CD14-positive monocyte (primary cell): ENCODE measurements at regions not wholly inside any gene's neighbourhood (a gene's known extent, or its start where the extent isn't known, plus 50 kb on each side); places are given as distances from the start of the nearest gene placed in this dataset.

Experiments
- DNase-seq, 3 donors: peaks; one replicate each; pipeline ENCODE4 v3.0.0-alpha.2; 2011 to 2022
- H2AFZ ChIP-seq: 2 replicates; pipeline ENCODE4 v1.6.0; 2012; ENCODE audit warnings: mild to moderate bottlenecking, low read depth, low read length, inconsistent platforms; ENCODE audit not compliant: insufficient read depth, poor library complexity, severe bottlenecking
- H3K27ac ChIP-seq, 2 donors: 1 replicate in 1 of 2; 2 replicates in 1 of 2; pipeline ENCODE4 v1.5.1; 2012 to 2013; ENCODE audit warnings: low read length in 2 of 2, control low read depth in 1 of 2, inconsistent platforms in 1 of 2, low read depth in 1 of 2, mild to moderate bottlenecking in 1 of 2
- H3K27me3 ChIP-seq, 2 donors: one replicate each; pipeline versions ENCODE4 v1.6.0 to v1.6.1; 2011 to 2013; ENCODE audit warnings: low read length in 2 of 2; ENCODE audit not compliant: control insufficient read depth in 2 of 2, insufficient read depth in 2 of 2
- H3K36me3 ChIP-seq, 2 donors: replicated peaks in 1 of 2; 1 replicate in 1 of 2; 2 replicates in 1 of 2; pipeline versions ENCODE4 v1.5.1 to v1.6.1; 2012 to 2013; ENCODE audit warnings: low read length in 2 of 2, control low read depth in 1 of 2, inconsistent platforms in 1 of 2, mild to moderate bottlenecking in 1 of 2; ENCODE audit not compliant: insufficient read depth in 2 of 2, control insufficient read depth in 1 of 2
- H3K4me1 ChIP-seq, 2 donors: 1 replicate in 1 of 2; 2 replicates in 1 of 2; pipeline versions ENCODE4 v1.5.1 to v1.6.1; 2012 to 2013; ENCODE audit warnings: low read length in 2 of 2, control low read depth in 1 of 2, inconsistent platforms in 1 of 2, mild to moderate bottlenecking in 1 of 2, moderate library complexity in 1 of 2; ENCODE audit not compliant: insufficient read depth in 2 of 2, control insufficient read depth in 1 of 2
- H3K4me2 ChIP-seq: replicated peaks from 2 replicates; pipeline ENCODE3; 2012; ENCODE audit warnings: low read length, moderate library complexity, mild to moderate bottlenecking; ENCODE audit not compliant: poor library complexity, severe bottlenecking; ENCODE audit errors: extremely low read depth
- H3K4me3 ChIP-seq, 3 experiments: fragments of 200-600 bp in 1 of 3; sonication (generic) in 1 of 3; replicated peaks in 1 of 3; 1 replicate in 2 of 3; 2 replicates in 1 of 3; pipeline ENCODE4 v1.5.1; 2011 to 2013; ENCODE audit warnings: low read length in 3 of 3, mild to moderate bottlenecking in 3 of 3, control low read depth in 2 of 3, low read depth in 2 of 3, inconsistent platforms in 1 of 3, moderate library complexity in 1 of 3
- H3K79me2 ChIP-seq: 2 replicates; pipeline ENCODE4 v1.6.0; 2012; ENCODE audit warnings: mild to moderate bottlenecking, control low read depth, inconsistent platforms, low read length, moderate library complexity; ENCODE audit not compliant: insufficient read depth
- H3K9ac ChIP-seq: 2 replicates; pipeline ENCODE4 v1.6.0; 2017; ENCODE audit warnings: low read length, mild to moderate bottlenecking; ENCODE audit not compliant: insufficient read depth, poor library complexity, severe bottlenecking
- H3K9me3 ChIP-seq, 2 donors: replicated peaks in 1 of 2; 1 replicate in 1 of 2; 2 replicates in 1 of 2; pipeline versions ENCODE4 v1.5.1 to v1.6.1; 2012 to 2013; ENCODE audit warnings: low read length in 2 of 2, control low read depth in 1 of 2; ENCODE audit not compliant: control insufficient read depth in 1 of 2, insufficient read depth in 1 of 2
- H4K20me1 ChIP-seq: 2 replicates; pipeline ENCODE4 v1.6.0; 2012; ENCODE audit warnings: mild to moderate bottlenecking, low read length, control low read depth, moderate library complexity; ENCODE audit not compliant: insufficient read depth
- H3K27ac Mint-ChIP-seq, 7 donors: one replicate each; pipeline ENCODE4 v1.8.0; 2020; ENCODE audit warnings: mild to moderate bottlenecking in 7 of 7, mixed read lengths in 7 of 7, moderate library complexity in 6 of 7, inconsistent platforms in 2 of 7
- H3K27me3 Mint-ChIP-seq, 3 donors: one replicate each; pipeline ENCODE4 v1.8.0; 2021 to 2022; ENCODE audit warnings: low read depth in 3 of 3, mild to moderate bottlenecking in 3 of 3, mixed read lengths in 3 of 3, moderate library complexity in 3 of 3, inconsistent platforms in 1 of 3
- H3K36me3 Mint-ChIP-seq, 2 donors: one replicate each; pipeline ENCODE4 v1.8.0; 2020; ENCODE audit warnings: mixed read lengths in 2 of 2, inconsistent platforms in 1 of 2, mild to moderate bottlenecking in 1 of 2
- H3K4me1 Mint-ChIP-seq: one replicate; pipeline ENCODE4 v1.8.0; 2020; ENCODE audit warnings: mild to moderate bottlenecking, mixed read lengths
- H3K4me3 Mint-ChIP-seq, 2 donors: one replicate each; pipeline ENCODE4 v1.8.0; 2020; ENCODE audit warnings: mild to moderate bottlenecking in 2 of 2, mixed read lengths in 2 of 2, moderate library complexity in 1 of 2
- H3K9me3 Mint-ChIP-seq, 7 donors: one replicate each; pipeline ENCODE4 v1.8.0; 2020 to 2022; ENCODE audit warnings: mixed read lengths in 7 of 7, mild to moderate bottlenecking in 6 of 7, moderate library complexity in 6 of 7, inconsistent platforms in 2 of 7
- WGBS: methylation state at CpG from one replicate; pipeline ENCODE4 v1.1.5; 2013; ENCODE audit warnings: missing lambda C conversion rate; ENCODE audit not compliant: insufficient coverage; 5-methylcytosine and 5-hydroxymethylcytosine counted together
- intact Hi-C, 2 donors: fragments of 100-400 bp; cut with micrococcal nuclease; formaldehyde crosslinking; loops; one replicate each; pipeline versions ENCODE4 v1.15.0 to v1.15.1; 2023
- TF ChIP-seq, protein P1 (sequence below): fragments of 200-600 bp; IDR thresholded peaks from one replicate; pipeline ENCODE4 v1.8.0; 2022; ENCODE audit warnings: antibody characterized with exemption, mild to moderate bottlenecking

GRCh38 chr11:82557274-82557673 lies 176.4 kb downstream of the FAM181B start:
- no peaks in the 10 kb centered on the region for H4K20me1 ChIP-seq
- H3K27ac Mint-ChIP-seq: peak overlapping the region in 3 of 7 donors; percentile 18 to 55 (median 24)
- WGBS: 3% methylated on average over 3 of the region's 4 CpGs

GRCh38 chr11:82556210-82556609 lies 177.5 kb downstream of the FAM181B start:
- Mint-ChIP-seq H3K27ac (no peak overlapping the region), H3K4me3 (no peak overlapping the region), H3K36me3 (no peaks in the 10 kb centered on the region), H3K4me1 (peaks cover 28% of the 10 kb centered on the region), H3K27me3 (peaks cover 0 to 8% (median 1%) of the 10 kb centered on the region in 3 donors), H3K9me3 (peaks cover 0 to 3% (median 0%) of the 10 kb centered on the region in 7 donors)
- H3K36me3 ChIP-seq: no peaks in the 10 kb centered on the region
- no peak overlapping the region for H2AFZ ChIP-seq
- TF ChIP-seq, protein P1, sequence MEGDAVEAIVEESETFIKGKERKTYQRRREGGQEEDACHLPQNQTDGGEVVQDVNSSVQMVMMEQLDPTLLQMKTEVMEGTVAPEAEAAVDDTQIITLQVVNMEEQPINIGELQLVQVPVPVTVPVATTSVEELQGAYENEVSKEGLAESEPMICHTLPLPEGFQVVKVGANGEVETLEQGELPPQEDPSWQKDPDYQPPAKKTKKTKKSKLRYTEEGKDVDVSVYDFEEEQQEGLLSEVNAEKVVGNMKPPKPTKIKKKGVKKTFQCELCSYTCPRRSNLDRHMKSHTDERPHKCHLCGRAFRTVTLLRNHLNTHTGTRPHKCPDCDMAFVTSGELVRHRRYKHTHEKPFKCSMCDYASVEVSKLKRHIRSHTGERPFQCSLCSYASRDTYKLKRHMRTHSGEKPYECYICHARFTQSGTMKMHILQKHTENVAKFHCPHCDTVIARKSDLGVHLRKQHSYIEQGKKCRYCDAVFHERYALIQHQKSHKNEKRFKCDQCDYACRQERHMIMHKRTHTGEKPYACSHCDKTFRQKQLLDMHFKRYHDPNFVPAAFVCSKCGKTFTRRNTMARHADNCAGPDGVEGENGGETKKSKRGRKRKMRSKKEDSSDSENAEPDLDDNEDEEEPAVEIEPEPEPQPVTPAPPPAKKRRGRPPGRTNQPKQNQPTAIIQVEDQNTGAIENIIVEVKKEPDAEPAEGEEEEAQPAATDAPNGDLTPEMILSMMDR: no peak
- no peaks in the 10 kb centered on the region for H4K20me1 ChIP-seq
- no peak overlapping the region for H3K27ac ChIP-seq
- no peak for DNase-seq
- intact Hi-C loops: no loop called here
- no peaks in the 10 kb centered on the region for H3K79me2 ChIP-seq
- H3K4me3 ChIP-seq: no peak overlapping the region
- no peaks in the 10 kb centered on the region for H3K9me3 ChIP-seq
- no peaks in the 10 kb centered on the region for H3K27me3 ChIP-seq
- no peak overlapping the region for H3K4me2 ChIP-seq
- no peak overlapping the region for H3K9ac ChIP-seq
- H3K4me1 ChIP-seq: peaks cover 13 to 22% of the 10 kb centered on the region in 2 donors

More at GRCh38 chr11:82557274-82557673, 176.4 kb downstream of the FAM181B start:
- TF ChIP-seq, protein P1: no peak
- peaks cover 0 to 3% (median 0%) of the 10 kb centered on the region in 7 donors for H3K9me3 Mint-ChIP-seq
- no peak overlapping the region for H2AFZ ChIP-seq
- no peak overlapping the region for H3K9ac ChIP-seq
- H3K4me1 ChIP-seq: peaks cover 13 to 22% of the 10 kb centered on the region in 2 donors
- peak overlapping the region; percentile 50 for H3K4me2 ChIP-seq
- peaks cover 0 to 5% (median 0%) of the 10 kb centered on the region in 3 donors for H3K27me3 Mint-ChIP-seq
- no peaks in the 10 kb centered on the region for H3K27me3 ChIP-seq
- intact Hi-C loops: no loop called here
- peak; percentile 39 to 68 (median 45) for DNase-seq
- H3K36me3 ChIP-seq: no peaks in the 10 kb centered on the region
- no peaks in the 10 kb centered on the region for H3K79me2 ChIP-seq
- H3K9me3 ChIP-seq: no peaks in the 10 kb centered on the region
- no peaks in the 10 kb centered on the region for H3K36me3 Mint-ChIP-seq
- no peak overlapping the region for H3K27ac ChIP-seq
- H3K4me3 Mint-ChIP-seq: no peak overlapping the region
- peaks cover 30% of the 10 kb centered on the region for H3K4me1 Mint-ChIP-seq
- H3K4me3 ChIP-seq: peak overlapping the region in 1 of 3 experiments; percentile 30
